ENCODE measurements at regions not wholly inside any gene's neighbourhood (a gene's known extent, or its start where the extent isn't known, plus 50 kb on each side); places are given as distances from the start of the nearest gene placed in this dataset.

DNA sequence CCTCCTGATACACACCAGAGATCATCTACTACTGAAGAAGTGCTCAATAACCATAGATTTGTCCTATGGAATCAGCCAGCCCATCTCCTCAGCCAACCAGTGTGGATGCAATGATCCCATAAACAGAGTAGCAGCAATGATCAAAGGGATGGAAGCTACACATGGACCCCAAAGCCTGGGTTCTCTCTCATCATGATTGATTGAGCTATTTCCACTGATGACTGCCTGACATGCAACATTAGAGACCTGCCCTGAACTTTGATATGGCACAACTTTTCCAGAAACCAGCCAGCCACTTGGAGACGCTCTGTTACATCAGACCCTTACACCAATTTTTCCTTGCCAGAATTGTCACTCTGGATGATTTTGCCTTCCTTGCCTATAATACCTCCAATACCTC is 471.6 kb downstream of the BUD13 start:
- Histone ChIP-seq H3K27me3 (ENCODE audit: control insufficient read depth, insufficient read depth, low read length) (peaks cover 2% of the 10 kb centered on the region), H3K36me3 (ENCODE audit: control insufficient read depth, insufficient read depth, low read length) (no peaks in the 10 kb centered on the region), H3K9me3 (ENCODE audit: control insufficient read depth, low read depth, low read length) (no peaks in the 10 kb centered on the region), H3K27ac (ENCODE audit: low read length) (no peak overlapping the region), H3K4me3 (ENCODE audit: low read length) (no peak overlapping the region), H3K4me1 (ENCODE audit: control insufficient read depth, insufficient read depth, low read length) (no peaks in the 10 kb centered on the region)
- no CpG with 5 or more reads among the region's 1 CpG for WGBS (ENCODE audit: insufficient coverage, low lambda C conversion rate)
- no peak for DNase-seq

DNA sequence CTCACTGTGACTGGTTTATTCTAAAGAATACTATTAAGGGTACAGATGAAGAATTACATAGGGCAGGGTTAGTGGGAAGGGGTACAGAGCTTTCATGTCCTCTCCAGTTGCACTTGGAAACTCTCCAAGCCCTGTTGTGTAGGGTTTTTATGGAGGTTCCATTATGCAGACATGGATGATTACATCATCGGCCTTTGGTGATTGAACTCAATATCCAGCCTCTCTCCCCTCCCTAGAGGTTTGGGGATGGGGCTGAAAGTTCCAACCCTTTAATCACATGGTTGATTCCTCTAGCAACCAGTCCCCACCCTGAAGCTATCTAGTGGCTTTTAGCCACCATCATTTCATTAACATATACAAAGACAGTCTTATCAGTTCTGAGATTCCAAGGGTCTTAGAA is 472.6 kb downstream of the BUD13 start:
- peaks cover 2% of the 10 kb centered on the region for H3K27me3 ChIP-seq (ENCODE audit: control insufficient read depth, insufficient read depth, low read length)
- no peak overlapping the region for H3K27ac ChIP-seq (ENCODE audit: low read length)
- H3K9me3 ChIP-seq (ENCODE audit: control insufficient read depth, low read depth, low read length) = no peaks in the 10 kb centered on the region
- no peaks in the 10 kb centered on the region for H3K36me3 ChIP-seq (ENCODE audit: control insufficient read depth, insufficient read depth, low read length)
- peaks cover 3% of the 10 kb centered on the region for H3K4me1 ChIP-seq (ENCODE audit: control insufficient read depth, insufficient read depth, low read length)
- no CpG with 5 or more reads among the region's 1 CpG for WGBS (ENCODE audit: insufficient coverage, low lambda C conversion rate)
- no peak overlapping the region for H3K4me3 ChIP-seq (ENCODE audit: low read length)
- DNase-seq = no peak

DNA sequence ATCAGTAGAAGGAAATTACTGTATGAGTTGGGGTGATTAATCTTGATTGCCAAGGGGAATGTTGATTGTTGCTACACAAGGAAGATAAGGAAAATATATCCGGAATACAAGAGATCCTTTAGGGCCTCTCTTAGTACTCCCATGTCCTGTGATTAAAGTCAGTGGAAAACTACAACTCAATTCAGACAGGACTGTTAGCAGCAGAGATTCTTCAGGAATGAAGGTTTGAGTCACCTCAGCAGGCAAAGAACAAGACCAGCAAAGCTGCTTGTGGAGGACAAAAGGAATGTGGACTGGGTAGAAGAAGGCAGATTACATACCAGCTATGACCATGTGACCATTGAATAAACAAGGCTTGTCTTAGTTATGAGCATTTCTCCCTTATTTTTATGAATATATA is 478.2 kb downstream of the BUD13 start:
- DNase-seq = peak; percentile 34 to 50
- Histone ChIP-seq H3K4me3 (ENCODE audit: low read length) (no peak overlapping the region), H3K36me3 (ENCODE audit: control insufficient read depth, insufficient read depth, low read length) (no peaks in the 10 kb centered on the region), H3K9me3 (ENCODE audit: control insufficient read depth, low read depth, low read length) (no peaks in the 10 kb centered on the region), H3K27ac (ENCODE audit: low read length) (no peak overlapping the region), H3K27me3 (ENCODE audit: control insufficient read depth, insufficient read depth, low read length) (no peaks in the 10 kb centered on the region), H3K4me1 (ENCODE audit: control insufficient read depth, insufficient read depth, low read length) (peaks cover 9% of the 10 kb centered on the region)
- WGBS (ENCODE audit: insufficient coverage, low lambda C conversion rate) = no CpG with 5 or more reads among the region's 1 CpG

- H3K27me3 ChIP-seq (ENCODE audit: control insufficient read depth, insufficient read depth, low read length) = no peaks in the 10 kb centered on the region
- no peak for DNase-seq
- no peaks in the 10 kb centered on the region for H3K9me3 ChIP-seq (ENCODE audit: control insufficient read depth, low read depth, low read length)
- no peaks in the 10 kb centered on the region for H3K4me1 ChIP-seq (ENCODE audit: control insufficient read depth, insufficient read depth, low read length)
- no CpG with 5 or more reads among the region's 1 CpG for WGBS (ENCODE audit: insufficient coverage, low lambda C conversion rate)
- H3K36me3 ChIP-seq (ENCODE audit: control insufficient read depth, insufficient read depth, low read length) = no peaks in the 10 kb centered on the region
- no peak overlapping the region for H3K4me3 ChIP-seq (ENCODE audit: low read length)
- H3K27ac ChIP-seq (ENCODE audit: low read length) = no peak overlapping the region
Measured at GRCh38 chr11:116287866-116288265, 484.9 kb downstream of the BUD13 start.

DNA sequence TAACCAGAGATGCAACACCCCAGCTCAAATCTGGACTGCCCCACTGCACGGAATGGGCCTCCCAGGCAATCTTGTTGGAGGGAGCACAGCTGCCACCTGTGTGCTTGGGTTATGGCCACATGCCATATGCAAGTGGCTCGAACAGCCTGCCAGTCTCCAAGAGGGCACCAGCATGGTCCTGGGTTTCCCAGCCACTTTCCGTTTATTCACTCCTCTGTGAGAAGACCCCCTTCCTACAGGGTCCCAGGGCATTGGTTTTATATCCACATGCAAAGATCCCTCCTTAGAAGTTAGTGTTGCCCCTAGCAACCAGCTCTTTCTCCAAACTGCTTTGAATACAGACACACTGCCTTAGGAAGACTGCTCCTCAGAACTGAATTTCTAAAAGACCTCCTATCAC is 487.8 kb downstream of the BUD13 start:
- Histone ChIP-seq H3K27me3 (ENCODE audit: control insufficient read depth, insufficient read depth, low read length) (no peaks in the 10 kb centered on the region), H3K27ac (ENCODE audit: low read length) (no peak overlapping the region), H3K36me3 (ENCODE audit: control insufficient read depth, insufficient read depth, low read length) (no peaks in the 10 kb centered on the region), H3K4me3 (ENCODE audit: low read length) (no peak overlapping the region), H3K9me3 (ENCODE audit: control insufficient read depth, low read depth, low read length) (no peaks in the 10 kb centered on the region), H3K4me1 (ENCODE audit: control insufficient read depth, insufficient read depth, low read length) (no peaks in the 10 kb centered on the region)
- DNase-seq = no peak
- no CpG with 5 or more reads among the region's 3 CpGs for WGBS (ENCODE audit: insufficient coverage, low lambda C conversion rate)

DNA sequence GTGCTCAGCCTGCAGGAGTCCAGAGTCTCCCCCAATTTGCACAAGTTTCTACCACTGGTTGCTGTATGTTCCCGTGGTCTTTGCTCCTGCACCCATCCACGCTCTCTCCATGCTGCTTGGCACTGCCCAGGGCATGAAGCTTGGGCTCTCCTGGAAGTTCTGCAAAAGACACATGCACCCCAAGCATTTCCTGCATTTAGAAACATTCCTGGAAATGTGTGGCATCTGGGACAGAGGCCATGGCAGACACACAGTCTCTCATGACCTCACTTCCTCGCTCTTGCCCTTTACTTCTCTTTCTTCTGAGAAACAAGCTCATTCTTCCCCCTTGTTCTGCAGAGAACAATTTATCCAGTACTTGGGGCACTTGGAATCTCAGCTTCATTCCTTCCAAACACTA is 489.5 kb downstream of the BUD13 start:
- H3K27me3 ChIP-seq (ENCODE audit: control insufficient read depth, insufficient read depth, low read length) = no peaks in the 10 kb centered on the region
- no peak overlapping the region for H3K4me3 ChIP-seq (ENCODE audit: low read length)
- no peak overlapping the region for H3K27ac ChIP-seq (ENCODE audit: low read length)
- DNase-seq = no peak
- no CpG with 5 or more reads among the region's 3 CpGs for WGBS (ENCODE audit: insufficient coverage, low lambda C conversion rate)
- H3K9me3 ChIP-seq (ENCODE audit: control insufficient read depth, low read depth, low read length) = no peaks in the 10 kb centered on the region
- no peaks in the 10 kb centered on the region for H3K36me3 ChIP-seq (ENCODE audit: control insufficient read depth, insufficient read depth, low read length)
- H3K4me1 ChIP-seq (ENCODE audit: control insufficient read depth, insufficient read depth, low read length) = peaks cover 3% of the 10 kb centered on the region

DNA sequence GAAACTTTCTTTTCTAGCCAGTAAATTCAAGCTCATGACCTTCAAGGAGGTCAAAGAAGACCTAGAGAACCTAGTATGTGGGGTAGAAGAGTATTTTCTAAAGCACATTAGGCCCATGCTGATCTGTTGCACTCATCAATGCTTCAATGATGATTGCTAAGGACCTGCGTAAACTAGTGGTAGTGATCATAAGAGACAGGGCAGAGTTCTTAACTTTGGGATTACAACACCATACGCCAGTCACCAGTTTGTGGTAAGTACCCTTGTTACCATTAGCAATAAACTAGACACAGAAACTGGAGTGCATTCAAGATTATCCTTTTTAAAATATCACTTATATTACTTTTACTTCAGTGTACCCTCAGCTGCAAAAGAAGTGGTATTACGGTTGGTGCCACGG is 490.3 kb downstream of the BUD13 start:
- no peak overlapping the region for H3K27ac ChIP-seq (ENCODE audit: low read length)
- no peaks in the 10 kb centered on the region for H3K27me3 ChIP-seq (ENCODE audit: control insufficient read depth, insufficient read depth, low read length)
- DNase-seq = no peak
- no peaks in the 10 kb centered on the region for H3K9me3 ChIP-seq (ENCODE audit: control insufficient read depth, low read depth, low read length)
- H3K4me3 ChIP-seq (ENCODE audit: low read length) = no peak overlapping the region
- WGBS (ENCODE audit: insufficient coverage, low lambda C conversion rate) = 68% methylated on average over 3 of the region's 4 CpGs
- no peaks in the 10 kb centered on the region for H3K36me3 ChIP-seq (ENCODE audit: control insufficient read depth, insufficient read depth, low read length)
- peaks cover 3% of the 10 kb centered on the region for H3K4me1 ChIP-seq (ENCODE audit: control insufficient read depth, insufficient read depth, low read length)

- Histone ChIP-seq H3K4me1 (ENCODE audit: control insufficient read depth, insufficient read depth, low read length) (peaks cover 3% of the 10 kb centered on the region), H3K27ac (ENCODE audit: low read length) (no peak overlapping the region), H3K27me3 (ENCODE audit: control insufficient read depth, insufficient read depth, low read length) (no peaks in the 10 kb centered on the region), H3K4me3 (ENCODE audit: low read length) (no peak overlapping the region), H3K9me3 (ENCODE audit: control insufficient read depth, low read depth, low read length) (no peaks in the 10 kb centered on the region), H3K36me3 (ENCODE audit: control insufficient read depth, insufficient read depth, low read length) (no peaks in the 10 kb centered on the region)
- WGBS (ENCODE audit: insufficient coverage, low lambda C conversion rate) = no CpG with 5 or more reads among the region's 13 CpGs
- no peak for DNase-seq
Measured at GRCh38 chr11:116281173-116282160, 491.3 kb downstream of the BUD13 start.

DNA sequence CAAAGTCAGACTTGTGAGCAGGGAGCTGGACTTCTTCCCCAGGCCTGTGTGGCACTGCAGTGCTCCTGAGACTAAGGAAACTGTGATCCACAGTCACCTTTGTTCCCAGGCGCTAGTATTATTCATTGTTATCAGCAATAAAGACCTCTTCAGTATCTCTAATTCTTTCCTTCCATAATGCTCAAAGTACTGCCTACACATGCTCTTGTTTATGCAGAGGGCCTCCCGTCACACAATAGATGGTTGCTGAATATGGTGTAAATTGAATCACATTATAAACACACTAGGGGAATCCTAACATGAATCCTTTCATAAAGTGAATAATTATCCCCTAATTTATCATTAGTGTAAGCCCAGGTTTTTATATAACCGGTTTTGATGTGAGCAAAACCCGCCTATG is 493.3 kb downstream of the BUD13 start:
- H3K27me3 ChIP-seq (ENCODE audit: control insufficient read depth, insufficient read depth, low read length) = peaks cover 10% of the 10 kb centered on the region
- H3K4me1 ChIP-seq (ENCODE audit: control insufficient read depth, insufficient read depth, low read length) = peaks cover 3% of the 10 kb centered on the region
- no peak overlapping the region for H3K4me3 ChIP-seq (ENCODE audit: low read length)
- DNase-seq = peak in 1 of 2 donors; percentile 56
- H3K27ac ChIP-seq (ENCODE audit: low read length) = no peak overlapping the region
- H3K36me3 ChIP-seq (ENCODE audit: control insufficient read depth, insufficient read depth, low read length) = no peaks in the 10 kb centered on the region
- WGBS (ENCODE audit: insufficient coverage, low lambda C conversion rate) = no CpG with 5 or more reads among the region's 4 CpGs
- H3K9me3 ChIP-seq (ENCODE audit: control insufficient read depth, low read depth, low read length) = peaks cover 5% of the 10 kb centered on the region

- Histone ChIP-seq H3K9me3 (ENCODE audit: control insufficient read depth, low read depth, low read length) (peaks cover 5% of the 10 kb centered on the region), H3K4me1 (ENCODE audit: control insufficient read depth, insufficient read depth, low read length) (peaks cover 3% of the 10 kb centered on the region), H3K27ac (ENCODE audit: low read length) (no peak overlapping the region), H3K27me3 (ENCODE audit: control insufficient read depth, insufficient read depth, low read length) (peaks cover 20% of the 10 kb centered on the region), H3K36me3 (ENCODE audit: control insufficient read depth, insufficient read depth, low read length) (no peaks in the 10 kb centered on the region), H3K4me3 (ENCODE audit: low read length) (no peak overlapping the region)
- DNase-seq = no peak
- no CpG with 5 or more reads among the region's 4 CpGs for WGBS (ENCODE audit: insufficient coverage, low lambda C conversion rate)
Measured at GRCh38 chr11:116278076-116278475, 494.7 kb downstream of the BUD13 start.

All from large intestine (tissue), 3 donors.